Transverse colon (tissue), 3 donors: ENCODE measurements at regions not wholly inside any gene's neighbourhood (a gene's known extent, or its start where the extent isn't known, plus 50 kb on each side); places are given as distances from the start of the nearest gene placed in this dataset.

Experiments used
- POLR2A ChIP-seq: fragments of 450-650 bp; IDR thresholded peaks from one replicate; pipeline ENCODE4 v1.6.1; 2016; ENCODE audit warnings: antibody characterized with exemption, mild to moderate bottlenecking, moderate library complexity
- TF ChIP-seq, protein P1 (sequence below), 5 experiments: fragments of 200-600 bp in 3 of 5; fragments of 450-650 bp in 2 of 5; sonication (generic) in 3 of 5; IDR thresholded peaks; 1 replicate in 2 of 5; 2 replicates in 3 of 5; pipeline ENCODE4 v1.5.1; 2016 to 2017; ENCODE audit warnings: antibody characterized with exemption in 5 of 5, inconsistent platforms in 3 of 5, mild to moderate bottlenecking in 2 of 5, moderate library complexity in 1 of 5

DNA sequence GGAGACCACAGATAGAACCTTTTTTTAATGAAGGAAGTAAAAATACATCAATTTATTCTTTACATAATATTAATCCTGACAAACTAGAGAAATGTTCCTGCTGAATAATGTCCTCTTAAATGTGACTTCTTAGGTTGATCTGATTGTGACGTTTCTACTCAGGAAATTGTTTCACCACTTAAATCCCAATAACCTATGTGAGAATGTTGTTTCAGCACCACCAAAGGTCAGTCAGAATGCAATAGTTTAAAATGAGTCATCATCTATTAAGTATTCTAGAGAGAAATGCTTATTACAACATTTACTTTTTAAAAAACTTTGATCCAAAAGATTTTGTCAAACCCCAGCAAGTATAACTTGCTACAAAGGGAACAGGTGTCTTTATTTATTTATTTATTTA is 155.4 kb upstream of the CACNA2D1 start:
- TF ChIP-seq, protein P1, sequence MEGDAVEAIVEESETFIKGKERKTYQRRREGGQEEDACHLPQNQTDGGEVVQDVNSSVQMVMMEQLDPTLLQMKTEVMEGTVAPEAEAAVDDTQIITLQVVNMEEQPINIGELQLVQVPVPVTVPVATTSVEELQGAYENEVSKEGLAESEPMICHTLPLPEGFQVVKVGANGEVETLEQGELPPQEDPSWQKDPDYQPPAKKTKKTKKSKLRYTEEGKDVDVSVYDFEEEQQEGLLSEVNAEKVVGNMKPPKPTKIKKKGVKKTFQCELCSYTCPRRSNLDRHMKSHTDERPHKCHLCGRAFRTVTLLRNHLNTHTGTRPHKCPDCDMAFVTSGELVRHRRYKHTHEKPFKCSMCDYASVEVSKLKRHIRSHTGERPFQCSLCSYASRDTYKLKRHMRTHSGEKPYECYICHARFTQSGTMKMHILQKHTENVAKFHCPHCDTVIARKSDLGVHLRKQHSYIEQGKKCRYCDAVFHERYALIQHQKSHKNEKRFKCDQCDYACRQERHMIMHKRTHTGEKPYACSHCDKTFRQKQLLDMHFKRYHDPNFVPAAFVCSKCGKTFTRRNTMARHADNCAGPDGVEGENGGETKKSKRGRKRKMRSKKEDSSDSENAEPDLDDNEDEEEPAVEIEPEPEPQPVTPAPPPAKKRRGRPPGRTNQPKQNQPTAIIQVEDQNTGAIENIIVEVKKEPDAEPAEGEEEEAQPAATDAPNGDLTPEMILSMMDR (IDR thresholded peaks at IDR 0.05), result no peak
- TF ChIP-seq POLR2A, result no peak
